ENCODE measurements at regions not wholly inside any gene's neighbourhood (a gene's known extent, or its start where the extent isn't known, plus 50 kb on each side); places are given as distances from the start of the nearest gene placed in this dataset.

DNA sequence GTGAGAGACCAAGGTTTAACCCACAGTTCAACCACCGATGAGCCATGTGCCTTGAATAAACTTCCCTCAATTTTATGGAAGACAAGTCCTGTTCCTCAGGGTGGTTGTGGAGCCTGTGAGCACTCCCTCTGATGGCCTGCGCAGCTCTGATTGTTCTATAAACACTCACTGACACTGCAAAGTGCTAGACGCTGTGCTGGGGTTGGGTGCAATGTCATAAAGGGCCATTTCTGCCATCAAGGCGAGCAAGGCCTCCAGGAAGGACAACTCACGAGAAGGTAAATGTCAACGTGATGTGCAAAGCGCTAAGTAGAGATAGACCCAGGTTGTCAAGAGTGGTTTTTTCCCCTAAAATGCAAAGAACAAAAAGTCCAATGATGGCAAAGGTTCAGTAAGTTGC lies 75.7 kb upstream of the SYT6 start:
- no peaks in the 10 kb centered on the region for H3K36me3 ChIP-seq
- DNase-seq (ENCODE audit: low spot score in 2 of 2) = no peak
- H3K4me3 ChIP-seq = no peak overlapping the region
- H3K27me3 ChIP-seq = no peaks in the 10 kb centered on the region
- intact Hi-C loops (cut with DNase I) = no loop called here
- TF ChIP-seq, protein P1, sequence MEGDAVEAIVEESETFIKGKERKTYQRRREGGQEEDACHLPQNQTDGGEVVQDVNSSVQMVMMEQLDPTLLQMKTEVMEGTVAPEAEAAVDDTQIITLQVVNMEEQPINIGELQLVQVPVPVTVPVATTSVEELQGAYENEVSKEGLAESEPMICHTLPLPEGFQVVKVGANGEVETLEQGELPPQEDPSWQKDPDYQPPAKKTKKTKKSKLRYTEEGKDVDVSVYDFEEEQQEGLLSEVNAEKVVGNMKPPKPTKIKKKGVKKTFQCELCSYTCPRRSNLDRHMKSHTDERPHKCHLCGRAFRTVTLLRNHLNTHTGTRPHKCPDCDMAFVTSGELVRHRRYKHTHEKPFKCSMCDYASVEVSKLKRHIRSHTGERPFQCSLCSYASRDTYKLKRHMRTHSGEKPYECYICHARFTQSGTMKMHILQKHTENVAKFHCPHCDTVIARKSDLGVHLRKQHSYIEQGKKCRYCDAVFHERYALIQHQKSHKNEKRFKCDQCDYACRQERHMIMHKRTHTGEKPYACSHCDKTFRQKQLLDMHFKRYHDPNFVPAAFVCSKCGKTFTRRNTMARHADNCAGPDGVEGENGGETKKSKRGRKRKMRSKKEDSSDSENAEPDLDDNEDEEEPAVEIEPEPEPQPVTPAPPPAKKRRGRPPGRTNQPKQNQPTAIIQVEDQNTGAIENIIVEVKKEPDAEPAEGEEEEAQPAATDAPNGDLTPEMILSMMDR (IDR thresholded peaks at IDR 0.05) = no peak
- H3K27ac ChIP-seq = no peak overlapping the region
- H3K4me1 ChIP-seq = no peaks in the 10 kb centered on the region
- no peaks in the 10 kb centered on the region for H3K9me3 ChIP-seq

DNA sequence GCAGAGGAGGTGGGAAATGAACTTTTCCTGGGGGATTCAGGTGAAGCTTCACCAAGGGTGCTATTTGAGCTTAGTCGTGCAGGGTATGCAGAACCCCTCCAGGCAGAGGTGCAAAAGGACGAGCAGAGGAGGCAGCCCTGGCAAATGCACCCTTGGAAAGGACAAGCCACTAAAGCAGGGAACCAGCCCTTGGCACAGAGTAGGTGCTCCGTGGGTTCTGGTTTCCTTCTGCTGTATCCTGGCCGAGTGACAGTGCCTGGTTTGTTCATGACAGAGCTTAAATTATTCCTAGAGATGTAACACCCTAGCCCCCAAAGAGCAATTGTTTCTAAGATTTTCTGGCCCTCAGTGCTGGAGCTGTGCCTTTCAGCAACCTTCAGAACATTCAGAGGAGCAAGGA lies 73.4 kb upstream of the SYT6 start:
- no peaks in the 10 kb centered on the region for H3K27me3 ChIP-seq
- intact Hi-C loops (cut with DNase I) = no loop called here
- no peak overlapping the region for H3K27ac ChIP-seq
- no peak for DNase-seq (ENCODE audit: low spot score in 2 of 2)
- H3K4me1 ChIP-seq = no peaks in the 10 kb centered on the region
- H3K36me3 ChIP-seq = no peaks in the 10 kb centered on the region
- H3K4me3 ChIP-seq = no peak overlapping the region
- H3K9me3 ChIP-seq = no peaks in the 10 kb centered on the region
- TF ChIP-seq, protein P1 (IDR thresholded peaks at IDR 0.05) = no peak

DNA sequence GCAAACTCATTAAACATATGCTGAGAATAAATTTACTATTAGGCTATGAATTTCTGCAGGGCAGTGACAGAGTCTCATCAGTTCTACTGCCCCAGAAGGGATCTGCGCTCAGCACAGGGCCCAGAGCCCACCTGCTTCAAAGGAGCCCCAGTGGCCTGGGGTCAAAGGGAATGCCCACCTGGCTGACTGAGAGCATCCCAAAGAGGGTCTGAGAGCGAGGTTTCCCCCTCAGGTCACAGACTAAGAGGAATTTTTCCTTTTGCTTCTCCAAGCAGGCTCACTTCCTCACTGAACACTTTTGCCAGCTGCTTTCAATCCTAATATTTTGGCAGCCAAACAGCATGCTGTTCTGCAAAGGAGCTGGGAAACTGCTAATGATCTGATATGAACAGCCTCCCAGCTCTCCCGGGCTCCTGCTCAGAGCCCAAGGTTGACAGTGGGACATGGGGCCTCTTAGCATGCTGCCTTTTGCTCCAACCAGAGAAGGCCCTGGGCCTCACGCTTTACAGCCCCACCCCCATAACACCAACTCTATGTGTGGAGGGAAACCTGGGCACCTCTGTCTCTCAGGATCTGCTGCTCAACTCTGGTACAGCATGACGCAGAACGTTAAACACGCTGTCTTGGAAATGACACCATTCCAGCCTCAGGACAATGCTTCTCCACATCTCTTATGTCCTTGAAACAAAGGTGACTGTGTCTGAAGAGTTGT lies 70.7 kb upstream of the SYT6 start:
- Histone ChIP-seq H3K27me3 (no peaks in the 10 kb centered on the region), H3K27ac (no peak overlapping the region), H3K9me3 (no peaks in the 10 kb centered on the region), H3K4me1 (no peaks in the 10 kb centered on the region), H3K4me3 (no peak overlapping the region), H3K36me3 (no peaks in the 10 kb centered on the region)
- TF ChIP-seq, protein P1 (IDR thresholded peaks at IDR 0.05) = no peak
- intact Hi-C loops (cut with DNase I) = no loop called here
- no peak for DNase-seq (ENCODE audit: low spot score in 2 of 2)

DNA sequence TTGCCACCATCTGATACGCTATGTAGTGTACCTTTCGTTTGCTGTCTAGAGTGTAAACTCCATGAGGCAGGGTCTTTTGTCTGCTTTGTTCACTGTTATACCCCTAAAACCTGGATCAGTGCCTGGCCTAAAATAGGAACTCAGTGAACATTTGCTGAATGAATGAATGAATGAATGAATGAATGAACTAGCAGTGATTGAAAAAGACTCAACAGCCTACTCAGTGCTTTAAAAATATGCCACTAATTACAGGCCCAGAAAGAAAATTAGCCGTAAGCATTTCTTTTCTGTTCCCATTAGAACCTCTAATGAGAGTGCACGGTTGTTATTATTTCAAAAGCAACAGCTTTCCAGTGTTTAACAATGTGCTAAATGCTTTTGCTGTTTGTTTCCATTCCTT lies 69.3 kb upstream of the SYT6 start:
- DNase-seq (ENCODE audit: low spot score in 2 of 2) = no peak
- intact Hi-C loops (cut with DNase I) = no loop called here
- no peaks in the 10 kb centered on the region for H3K36me3 ChIP-seq
- H3K27ac ChIP-seq = no peak overlapping the region
- H3K4me3 ChIP-seq = no peak overlapping the region
- no peaks in the 10 kb centered on the region for H3K27me3 ChIP-seq
- H3K4me1 ChIP-seq = no peaks in the 10 kb centered on the region
- H3K9me3 ChIP-seq = no peaks in the 10 kb centered on the region
- TF ChIP-seq, protein P1 (IDR thresholded peaks at IDR 0.05) = no peak

DNA sequence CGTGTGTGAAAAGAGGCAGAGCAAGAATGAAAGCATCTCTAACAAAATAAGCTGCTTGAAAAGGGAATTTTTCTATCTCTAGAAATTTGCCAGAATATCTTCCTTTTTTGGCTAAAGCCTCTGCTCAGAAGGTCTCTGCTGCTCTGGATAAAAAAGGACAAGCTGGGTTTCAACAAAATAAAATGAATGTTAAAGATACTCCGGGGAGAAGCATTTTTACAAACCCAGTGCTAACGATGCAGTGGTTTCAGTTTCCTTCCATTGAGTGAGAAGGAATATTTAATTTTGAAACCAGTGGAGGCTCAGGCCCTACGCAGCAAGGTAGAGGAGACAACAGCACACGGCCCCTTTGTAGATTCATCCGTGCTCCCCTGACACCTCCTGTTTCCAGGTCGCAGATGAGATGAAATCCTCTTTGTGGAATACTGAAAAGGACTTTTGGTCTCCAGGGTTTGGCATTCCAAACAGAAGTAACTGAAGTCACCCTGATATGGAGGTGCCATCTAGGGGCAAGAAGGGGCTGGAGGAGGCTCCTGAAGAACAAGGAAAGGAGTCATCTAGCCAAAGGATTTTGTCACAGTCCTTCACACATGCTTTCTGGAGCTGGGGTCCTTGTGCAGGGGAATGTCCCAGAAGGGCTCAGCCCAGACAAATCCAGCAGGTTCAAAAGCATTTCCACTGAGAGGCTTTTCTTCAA lies 65.7 kb upstream of the SYT6 start:
- no peaks in the 10 kb centered on the region for H3K36me3 ChIP-seq
- H3K4me3 ChIP-seq = peak overlapping the region in 1 of 2 donors; percentile 47
- H3K9me3 ChIP-seq = no peaks in the 10 kb centered on the region
- H3K4me1 ChIP-seq = no peaks in the 10 kb centered on the region
- H3K27ac ChIP-seq = no peak overlapping the region
- DNase-seq (ENCODE audit: low spot score in 2 of 2) = no peak
- intact Hi-C loops (cut with DNase I) = no loop called here
- TF ChIP-seq, protein P1 (IDR thresholded peaks at IDR 0.05) = peak in 1 of 3 experiments; percentile 31
- H3K27me3 ChIP-seq = no peaks in the 10 kb centered on the region
